IPS-NIHi11 (cell line): ENCODE measurements at regions not wholly inside any gene's neighbourhood (a gene's known extent, or its start where the extent isn't known, plus 50 kb on each side); places are given as distances from the start of the nearest gene placed in this dataset.
"Not testable (repeated sequence)": the region's sequence is repeated elsewhere in the genome, so short reads cannot be mapped to it uniquely, and the experiment has no call there.

Experiments
- DNase-seq: peaks from one replicate; pipeline ENCODE4 v3.0.0; 2012; ENCODE audit warnings: mixed read lengths, low spot score

DNA sequence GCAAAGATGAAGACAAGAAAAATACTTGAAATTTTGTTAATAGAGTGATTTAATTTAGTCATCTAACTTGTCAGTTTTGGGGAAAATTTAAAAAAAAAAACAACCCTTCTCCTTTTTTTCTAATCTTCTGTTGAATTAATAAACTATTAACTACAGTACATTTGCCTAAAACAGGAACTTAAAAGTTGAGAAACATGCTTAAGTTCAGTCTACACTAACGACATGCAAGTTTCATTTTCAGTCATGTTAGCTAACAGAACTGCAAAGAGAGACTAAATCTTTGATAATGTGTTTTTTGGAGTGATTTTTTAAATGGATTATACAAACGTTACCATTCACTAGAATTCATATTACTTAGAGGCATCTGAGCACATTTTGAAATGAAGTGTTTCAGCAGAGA, 71.9 kb upstream of the MBNL1 start:
- DNase-seq = no peak

DNA sequence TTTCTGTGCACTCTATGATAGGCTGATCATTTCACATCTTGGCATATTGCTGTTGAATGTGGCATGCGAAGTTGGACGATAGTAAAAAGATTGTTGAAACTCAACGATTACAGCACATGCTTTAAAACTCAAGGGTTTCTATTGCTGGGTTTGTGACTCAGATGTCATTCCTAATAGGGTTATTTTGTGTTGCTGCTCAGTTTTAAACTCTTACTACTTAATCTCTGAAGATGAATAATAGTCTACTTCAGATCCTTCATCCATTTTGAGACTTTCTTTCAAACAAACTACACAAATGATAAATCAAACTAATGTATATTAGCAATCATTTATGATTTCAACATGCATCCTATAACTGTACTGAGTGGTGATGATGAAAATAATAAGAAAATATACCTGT, 71.3 kb upstream of the MBNL1 start:
- no peak for DNase-seq

DNA sequence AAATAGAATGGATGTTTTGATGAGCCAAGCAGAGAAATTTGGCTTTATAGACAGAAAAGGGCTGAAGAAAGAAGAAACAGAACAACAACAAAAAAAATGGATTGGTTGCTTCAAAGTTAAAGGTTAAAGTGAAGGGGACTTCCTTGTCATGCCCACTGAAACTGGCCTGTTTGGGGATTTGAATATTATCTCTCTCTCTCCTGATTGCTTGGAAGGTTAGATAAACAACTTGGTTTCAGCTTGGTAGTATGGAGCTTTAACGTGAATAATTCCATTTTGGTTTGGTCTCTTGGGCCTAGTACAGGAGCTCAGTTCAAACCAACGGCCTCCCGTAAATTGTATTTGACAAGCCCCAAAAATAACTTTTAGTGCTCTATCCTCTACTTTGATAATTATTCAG, 70.8 kb upstream of the MBNL1 start:
- no peak for DNase-seq

DNA sequence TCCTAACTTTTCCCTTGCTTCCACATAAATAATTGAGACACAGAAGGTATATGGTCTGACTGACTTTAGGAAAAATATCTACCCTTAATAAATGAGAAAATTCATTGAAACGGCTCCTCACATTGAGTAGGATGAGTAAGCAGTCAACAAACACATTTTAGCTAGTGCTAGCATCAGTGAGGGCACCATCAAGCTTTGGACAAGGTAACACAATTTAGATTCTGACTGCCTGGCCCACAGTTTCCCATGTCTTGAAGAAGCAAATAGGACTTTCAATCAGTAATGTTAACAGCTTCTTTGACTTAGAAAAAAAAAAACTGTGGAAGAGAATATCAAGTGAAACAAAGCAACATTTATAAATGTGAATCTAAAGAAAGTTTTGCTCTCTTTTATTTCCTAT, 70.1 kb upstream of the MBNL1 start:
- DNase-seq = no peak

DNA sequence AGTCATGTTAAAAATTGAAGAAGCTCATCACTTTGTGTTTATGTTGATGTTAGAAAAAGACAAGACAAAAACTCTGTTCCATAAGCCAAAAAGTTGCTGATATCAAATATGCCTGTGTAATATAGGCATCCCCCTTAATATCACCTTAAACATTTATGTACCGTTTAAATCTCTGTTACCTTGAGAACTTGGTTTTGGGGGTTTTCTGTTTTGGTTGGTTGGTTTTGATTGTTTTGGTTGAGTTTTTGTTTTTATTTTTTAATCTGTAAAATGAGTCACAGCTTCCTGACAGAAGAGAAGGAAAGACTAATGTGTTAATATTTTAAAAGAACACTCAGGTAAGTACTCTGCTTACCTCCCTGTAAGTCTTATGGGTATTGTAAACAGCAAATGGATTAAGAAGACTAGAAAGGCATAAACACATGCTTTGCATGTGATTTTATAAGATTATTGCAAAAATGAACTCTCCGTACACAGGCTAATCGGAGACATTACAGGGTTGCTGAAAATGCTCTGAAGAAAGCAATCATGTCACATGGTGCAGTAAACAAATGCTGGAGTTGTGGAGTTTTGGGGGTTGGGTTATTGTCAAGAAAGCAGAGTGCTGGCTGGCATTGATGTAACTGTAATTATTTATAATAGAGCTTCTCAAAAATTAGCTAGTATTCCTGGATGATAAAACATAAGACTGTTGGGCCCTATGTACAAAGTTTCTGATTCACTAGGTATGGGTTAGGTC, 69.5 kb upstream of the MBNL1 start:
- DNase-seq = no peak

DNA sequence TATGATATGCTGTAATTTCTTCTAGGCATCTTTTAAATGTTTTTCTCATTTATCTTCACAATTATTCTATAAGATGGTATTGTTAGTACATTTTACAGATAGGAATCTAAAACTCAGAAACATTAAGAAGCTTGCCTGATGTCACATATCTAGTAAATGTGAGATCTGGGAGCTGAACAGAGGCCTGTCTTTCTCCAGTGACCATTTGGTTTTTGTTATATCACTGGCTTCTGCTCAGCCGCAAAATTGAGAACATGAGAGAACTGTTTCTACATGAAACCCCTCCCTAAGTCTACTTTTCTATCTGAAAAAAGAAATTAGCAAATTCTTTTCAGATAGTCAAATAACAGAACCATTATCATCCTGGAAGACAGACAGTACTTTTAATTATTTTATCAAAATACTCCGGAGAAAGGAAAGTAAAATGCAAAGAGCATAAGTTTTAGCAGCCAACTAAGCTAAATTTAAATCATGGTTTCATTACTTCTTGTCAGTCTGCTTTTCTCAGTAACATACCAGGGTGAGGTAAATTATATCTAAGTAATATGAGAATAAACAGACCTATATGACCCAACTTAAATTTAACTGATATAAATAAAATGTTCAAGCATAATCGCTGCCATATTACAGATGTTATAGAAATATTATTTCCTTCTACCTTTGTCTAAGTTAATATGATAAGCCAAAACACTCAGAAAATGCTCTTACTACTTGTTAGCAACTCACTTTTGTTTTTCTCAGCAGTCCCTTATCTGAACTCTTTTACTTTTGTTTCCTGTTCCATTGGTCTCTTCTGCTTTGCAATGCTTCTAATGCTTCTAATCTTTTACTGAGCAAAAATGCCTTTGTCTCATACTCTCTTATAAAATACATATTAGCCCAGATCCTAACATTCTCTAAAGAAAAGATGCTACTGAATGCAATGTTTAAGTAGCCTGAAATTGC, 68.0 kb upstream of the MBNL1 start:
- no peak for DNase-seq

DNA sequence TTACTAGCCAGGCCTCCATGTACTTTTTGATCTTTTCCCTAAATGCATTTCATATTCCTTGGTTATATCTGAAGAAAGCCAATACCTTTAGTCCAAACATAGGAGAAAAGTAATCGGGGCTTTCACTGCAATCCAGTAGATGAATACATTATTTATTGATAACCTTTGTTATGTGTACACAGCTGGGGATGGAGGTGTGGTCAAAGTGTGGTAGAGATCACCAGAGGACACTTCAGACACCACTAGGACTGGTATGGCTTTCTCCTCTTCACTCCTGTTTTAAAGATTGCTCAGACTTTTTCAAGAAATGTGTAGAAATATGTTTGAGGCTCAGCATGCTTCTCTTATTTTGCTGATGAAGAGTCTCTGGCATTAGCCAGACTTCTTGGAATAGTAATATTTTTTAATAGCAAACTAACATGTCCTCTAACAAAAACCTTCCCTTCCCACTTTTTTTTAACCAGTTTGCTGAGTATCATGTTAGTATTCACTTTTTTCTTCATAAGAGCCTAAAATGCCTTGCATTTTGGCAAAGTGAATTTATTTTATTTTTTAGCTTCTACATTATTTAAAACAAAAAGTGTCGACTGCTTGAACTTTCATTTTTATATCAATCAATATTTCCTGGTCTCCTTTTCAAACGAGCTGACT, 65.6 kb upstream of the MBNL1 start:
- no peak for DNase-seq

DNA sequence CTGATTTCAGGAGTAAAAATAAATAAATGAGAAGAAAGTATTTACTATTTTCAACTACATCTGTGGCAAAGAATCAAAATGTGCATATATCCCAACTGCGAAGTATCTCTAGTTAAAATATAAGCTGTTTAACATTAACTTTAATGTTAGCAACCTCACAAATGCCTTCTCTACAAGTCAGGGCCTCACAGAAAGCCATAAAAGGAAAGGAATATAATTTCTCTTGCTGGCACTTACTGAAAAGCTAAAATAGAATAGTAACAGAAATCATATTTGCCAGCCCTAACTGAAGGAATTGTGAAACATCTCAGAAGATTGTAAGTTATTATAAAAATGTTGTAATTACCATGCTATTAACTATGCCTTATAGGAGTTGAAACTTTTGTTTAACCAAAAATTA, 65.1 kb upstream of the MBNL1 start:
- DNase-seq = no peak

DNA sequence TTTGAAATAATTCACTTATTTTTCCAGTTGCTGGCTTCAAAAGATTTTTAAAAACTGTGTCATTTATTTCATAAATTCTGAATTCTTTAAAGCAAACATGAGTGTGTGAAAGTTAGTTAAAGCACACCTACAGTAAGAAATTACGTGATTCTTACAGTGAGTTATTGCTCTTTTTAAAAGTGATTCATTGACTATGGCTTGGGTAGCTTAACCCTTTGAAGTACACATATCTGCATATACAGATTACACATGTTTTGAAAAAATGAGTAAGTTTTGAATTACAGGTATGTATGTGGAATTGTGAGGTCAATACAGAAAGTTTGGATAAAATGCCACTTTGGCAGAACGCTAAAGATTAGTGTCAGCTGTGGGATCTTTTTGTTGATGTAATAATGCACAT, 64.5 kb upstream of the MBNL1 start:
- DNase-seq = no peak

DNA sequence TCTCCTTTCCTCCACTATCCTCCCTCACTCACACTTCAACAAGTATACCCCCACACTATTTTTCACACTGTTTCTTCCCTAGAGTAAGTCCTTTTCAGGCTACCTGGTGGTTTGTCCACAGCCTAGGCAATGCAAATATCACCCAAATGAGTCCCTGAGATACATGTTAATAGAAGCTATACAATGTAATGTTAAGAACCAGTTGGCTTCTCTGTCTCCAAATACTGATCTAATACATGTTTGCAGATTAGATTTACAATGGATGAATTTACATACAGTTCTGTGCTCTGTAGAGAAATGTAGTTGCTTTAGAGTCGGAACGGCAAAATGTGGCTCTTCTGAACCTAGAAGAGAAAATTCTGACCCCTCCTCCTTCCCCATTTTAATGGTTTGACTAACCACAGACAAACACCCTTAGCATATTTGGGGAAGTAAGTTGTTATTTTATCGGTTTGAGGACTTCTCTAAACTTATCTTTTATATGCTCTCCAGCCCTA, 63.6 kb upstream of the MBNL1 start:
- no peak for DNase-seq

DNA sequence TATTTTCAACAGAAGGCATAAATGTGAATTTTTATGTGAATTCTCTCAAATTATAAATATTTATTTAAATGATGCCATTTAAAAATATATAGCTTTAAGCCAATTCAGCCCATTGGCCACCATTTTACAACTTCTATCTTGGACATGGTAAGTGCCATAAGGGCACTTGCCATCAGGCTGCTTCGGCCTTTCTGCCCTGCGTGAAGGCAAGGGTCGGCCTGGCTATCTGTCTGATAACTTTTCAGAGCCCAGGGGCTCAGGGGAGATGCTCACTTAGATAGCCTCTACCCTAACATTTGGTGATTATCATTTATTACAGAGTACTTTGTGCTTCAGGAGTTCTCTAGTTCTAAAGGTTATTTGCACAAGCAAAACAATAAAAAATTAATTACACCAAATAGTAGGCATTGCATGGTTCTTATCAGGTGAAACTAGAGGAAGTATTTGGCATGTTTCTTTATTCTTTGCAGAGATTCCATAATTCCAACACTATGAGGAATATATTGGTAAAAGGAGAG, 62.4 kb upstream of the MBNL1 start:
- no peak for DNase-seq

DNA sequence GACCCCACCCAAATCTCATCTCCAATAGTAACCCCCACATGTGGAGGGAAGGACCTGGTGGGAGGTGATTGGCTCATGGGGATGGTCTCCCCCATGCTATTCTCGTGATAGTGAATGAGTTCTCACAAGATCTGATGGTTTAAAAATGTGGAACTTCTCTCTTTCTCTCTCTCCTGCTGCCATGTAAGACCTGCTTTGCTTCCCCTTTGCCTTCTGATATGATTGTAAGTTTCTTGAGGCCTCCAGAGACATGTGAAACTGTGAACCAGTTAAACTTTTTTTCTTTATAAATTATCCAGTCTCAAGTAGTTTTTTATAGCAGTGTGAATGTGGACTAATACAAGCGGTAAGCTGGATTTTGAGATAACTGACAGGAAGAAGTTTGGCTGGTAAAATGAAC, 60.3 kb upstream of the MBNL1 start:
- no peak for DNase-seq

DNA sequence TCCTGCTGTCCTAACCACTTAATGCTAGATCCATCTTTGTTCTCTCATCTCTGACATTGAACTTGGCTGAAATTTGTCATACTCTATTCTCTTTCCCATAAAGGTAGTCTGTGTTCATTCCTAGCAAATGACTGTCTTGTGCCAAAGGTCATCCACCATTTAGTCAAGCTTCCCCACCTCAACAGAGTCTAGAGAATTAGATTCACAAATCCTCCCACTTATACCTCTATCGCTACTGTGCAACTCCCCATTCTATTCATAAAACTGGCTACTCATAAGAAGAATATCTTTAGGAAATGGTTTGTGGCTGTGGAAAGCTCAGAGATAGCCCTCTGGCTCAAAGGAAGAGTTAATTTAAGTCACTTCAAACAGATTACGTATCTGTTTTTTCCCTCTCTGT, 59.7 kb upstream of the MBNL1 start:
- no peak for DNase-seq

DNA sequence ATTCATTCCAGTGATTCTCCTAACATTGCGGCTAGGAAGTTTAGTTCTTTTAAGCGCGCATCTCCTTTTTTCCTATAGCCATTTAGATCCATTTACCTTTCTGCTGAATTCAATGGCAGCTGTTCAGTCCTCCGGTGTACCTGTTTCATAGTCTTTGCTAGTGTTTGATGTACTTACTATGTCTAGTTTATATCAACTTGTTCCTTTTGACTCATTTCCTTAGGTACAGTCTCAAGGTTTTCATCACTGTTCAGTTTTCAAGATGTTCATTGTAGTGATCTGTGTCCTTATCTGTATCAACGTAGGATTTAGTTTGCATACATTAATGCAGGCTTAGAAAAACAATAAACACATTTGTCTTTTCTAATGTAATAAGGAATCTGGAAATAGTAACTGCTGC, 59.0 kb upstream of the MBNL1 start:
- no peak for DNase-seq

DNA sequence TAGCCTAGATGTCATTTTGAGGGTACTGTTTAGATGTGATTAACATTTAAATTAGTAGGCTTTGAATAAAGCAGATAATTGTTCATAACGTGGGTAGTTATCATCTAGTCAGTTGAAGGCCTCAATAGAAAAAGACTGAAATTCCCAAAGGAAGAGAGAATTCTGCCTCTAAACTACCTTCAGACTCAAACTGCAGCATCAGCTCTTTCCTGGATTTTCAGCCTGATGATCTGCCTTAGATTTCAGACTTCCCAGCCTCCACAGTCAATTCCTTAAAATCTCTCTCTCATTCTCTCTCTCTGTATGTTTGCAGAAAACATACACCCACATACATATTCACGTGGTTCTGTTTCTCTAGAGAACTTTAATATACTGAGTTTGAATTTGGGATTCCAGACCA, 58.0 kb upstream of the MBNL1 start:
- no peak for DNase-seq

DNA sequence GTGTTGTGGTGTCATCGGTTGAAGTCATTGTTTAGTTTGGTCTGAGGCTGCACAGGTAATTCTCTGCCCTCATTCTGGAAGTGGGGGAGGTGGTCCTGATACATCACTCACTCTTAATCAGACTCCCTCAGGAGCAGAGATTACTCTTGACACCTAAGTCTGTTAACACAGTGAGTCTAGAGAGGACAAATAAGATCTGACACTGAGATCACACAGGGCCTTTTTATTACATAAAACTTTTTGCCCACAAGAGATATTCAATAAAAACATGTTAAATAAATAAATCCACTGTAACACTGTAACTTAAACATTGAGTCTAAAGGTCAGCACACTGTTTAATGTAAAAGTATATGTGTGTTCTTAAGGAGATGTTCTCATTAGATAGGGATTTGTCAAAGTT, 57.1 kb upstream of the MBNL1 start:
- DNase-seq = no peak

DNA sequence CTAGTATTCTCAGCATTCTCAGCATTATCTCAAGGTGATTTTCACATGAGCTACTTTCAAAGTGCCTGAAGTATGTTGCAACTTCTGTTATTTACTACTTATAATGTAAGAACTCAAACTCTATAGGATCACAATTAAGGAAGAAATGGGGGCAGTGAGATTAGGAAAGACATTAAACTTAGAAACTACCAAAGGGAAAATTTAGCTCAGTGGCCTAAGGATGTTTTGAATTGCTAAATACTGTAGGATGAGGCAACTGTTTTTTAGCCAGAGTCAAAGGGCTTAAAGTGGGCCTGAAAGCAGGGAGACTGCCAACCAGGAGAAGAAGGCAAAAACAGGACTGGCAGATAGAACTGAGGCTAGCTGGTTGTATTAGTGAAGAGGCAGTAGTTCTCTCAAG, 55.5 kb upstream of the MBNL1 start:
- DNase-seq = no peak

DNA sequence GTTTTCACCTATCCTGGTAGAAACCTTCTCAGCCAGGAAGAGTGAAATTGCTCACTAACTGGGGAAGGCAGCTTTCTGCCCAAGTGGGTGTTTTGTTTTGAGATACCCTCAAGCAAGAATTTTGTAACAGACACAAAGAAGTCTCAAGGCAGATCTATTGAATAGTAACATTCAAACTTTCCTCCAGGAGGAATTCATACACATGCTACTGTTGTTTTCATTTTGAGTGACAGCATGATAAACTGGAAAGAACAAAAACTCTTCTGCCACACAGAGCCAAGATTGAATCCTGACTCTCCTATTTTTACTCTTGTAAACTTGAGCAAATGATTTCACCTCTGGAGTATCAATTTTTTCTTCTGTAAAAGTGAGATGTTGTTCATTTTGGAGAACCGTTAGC, 54.8 kb upstream of the MBNL1 start:
- no peak for DNase-seq

DNA sequence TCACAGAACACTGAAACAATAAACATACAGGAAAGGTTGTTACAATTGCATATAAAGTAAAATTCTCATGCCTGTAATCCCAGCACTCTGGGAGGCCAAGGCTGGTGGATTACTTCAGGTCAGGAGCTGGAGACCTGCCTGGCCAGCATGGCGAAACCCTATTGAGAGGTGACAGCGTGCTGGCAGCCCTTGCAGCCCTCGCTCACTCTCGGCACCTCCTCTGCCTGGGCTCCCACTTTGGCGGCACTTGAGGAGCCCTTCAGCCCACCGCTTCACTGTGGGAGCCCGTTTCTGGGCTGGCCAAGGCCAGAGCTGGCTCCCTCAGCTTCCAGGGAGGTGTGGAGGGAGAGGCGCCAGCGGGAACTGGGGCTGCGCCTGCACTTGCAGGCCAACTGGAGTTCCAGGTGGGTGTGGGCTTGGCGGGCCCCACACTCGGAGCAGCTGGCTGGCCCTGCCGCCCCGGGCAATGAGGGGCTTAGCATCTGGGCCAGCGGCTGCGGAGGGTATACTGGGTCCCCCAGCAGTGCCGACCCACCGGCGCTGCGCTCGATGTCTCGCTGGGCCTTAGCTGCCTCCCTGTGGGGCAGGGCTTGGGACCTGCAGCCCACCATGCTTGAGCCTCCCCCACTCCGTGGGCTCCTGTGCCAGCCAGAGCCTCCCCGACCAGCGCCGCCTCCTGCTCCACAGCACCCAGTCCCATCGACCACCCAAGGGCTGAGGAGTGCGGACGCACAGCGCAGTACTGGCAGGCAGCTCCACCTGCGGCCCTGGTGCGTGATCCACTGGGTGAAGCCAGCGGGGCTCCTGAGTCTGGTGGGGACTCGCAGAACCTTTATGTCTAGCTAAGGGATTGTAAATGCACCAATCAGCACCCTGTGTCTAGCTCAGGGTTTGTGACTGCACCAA, 51.5 kb upstream of the MBNL1 start:
- DNase-seq = not testable (repeated sequence)

DNA sequence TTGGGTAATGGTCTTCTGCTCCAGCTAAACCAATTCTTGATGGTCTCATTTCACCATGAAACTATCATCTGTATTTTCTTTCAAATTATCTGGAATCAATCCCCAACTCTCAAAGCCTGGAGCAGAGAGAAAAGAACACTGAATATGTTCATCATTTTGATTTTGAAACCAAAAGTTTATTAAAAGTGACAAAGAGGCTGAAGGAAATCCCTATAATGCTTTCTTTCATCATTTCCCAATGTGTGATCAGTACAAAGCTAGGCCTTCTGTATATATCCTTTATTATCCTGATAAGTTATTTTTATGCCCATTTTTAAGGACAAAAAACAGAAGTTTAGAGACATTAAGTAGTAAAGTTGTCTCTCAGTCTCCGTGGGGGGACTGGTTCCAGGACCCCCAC, 50.1 kb upstream of the MBNL1 start:
- DNase-seq = no peak
